ENCODE measurements at regions not wholly inside any gene's neighbourhood (a gene's known extent, or its start where the extent isn't known, plus 50 kb on each side); places are given as distances from the start of the nearest gene placed in this dataset.
"Not testable (repeated sequence)": the region's sequence is repeated elsewhere in the genome, so short reads cannot be mapped to it uniquely, and the experiment has no call there.

GRCh38 chr3:31196881-31197364 is 302.5 kb upstream of the GADL1 start:
- no peak overlapping the region for H3K4me3 ChIP-seq (ENCODE audit: low read length)

GRCh38 chr3:31197941-31198340 is 303.5 kb upstream of the GADL1 start:
- H3K4me3 ChIP-seq (ENCODE audit: low read length) = no peak overlapping the region
- H2AFZ ChIP-seq (ENCODE audit: low read depth, low read length) = no peak overlapping the region
- no peaks in the 10 kb centered on the region for H3K36me3 ChIP-seq (ENCODE audit: insufficient read depth, low read length)
- H3K27me3 ChIP-seq (ENCODE audit: insufficient read depth, low read length) = no peaks in the 10 kb centered on the region
- peaks cover 5% of the 10 kb centered on the region for H3K4me1 ChIP-seq (ENCODE audit: insufficient read depth, low read length)
- no peaks in the 10 kb centered on the region for H3K9me3 ChIP-seq (ENCODE audit: low read length)

More at GRCh38 chr3:31196881-31197364, 302.5 kb upstream of the GADL1 start:
- Histone ChIP-seq H3K9me3 (ENCODE audit: low read length) (no peaks in the 10 kb centered on the region), H3K27me3 (ENCODE audit: insufficient read depth, low read length) (no peaks in the 10 kb centered on the region), H3K4me1 (ENCODE audit: insufficient read depth, low read length) (peaks cover 5% of the 10 kb centered on the region), H2AFZ (ENCODE audit: low read depth, low read length) (no peak overlapping the region), H3K36me3 (ENCODE audit: insufficient read depth, low read length) (no peaks in the 10 kb centered on the region)

- Histone ChIP-seq H2AFZ (ENCODE audit: low read depth, low read length) (no peak overlapping the region), H3K9me3 (ENCODE audit: low read length) (no peaks in the 10 kb centered on the region), H3K4me1 (ENCODE audit: insufficient read depth, low read length) (peaks cover 5% of the 10 kb centered on the region), H3K4me3 (ENCODE audit: low read length) (no peak overlapping the region), H3K27me3 (ENCODE audit: insufficient read depth, low read length) (no peaks in the 10 kb centered on the region), H3K36me3 (ENCODE audit: insufficient read depth, low read length) (no peaks in the 10 kb centered on the region)
Measured at GRCh38 chr3:31198890-31199289, 304.4 kb upstream of the GADL1 start.

GRCh38 chr3:31203960-31204795 is 309.7 kb upstream of the GADL1 start:
- H2AFZ ChIP-seq (ENCODE audit: low read depth, low read length) = no peak overlapping the region
- no peaks in the 10 kb centered on the region for H3K27me3 ChIP-seq (ENCODE audit: insufficient read depth, low read length)
- H3K9me3 ChIP-seq (ENCODE audit: low read length) = no peaks in the 10 kb centered on the region
- no peaks in the 10 kb centered on the region for H3K36me3 ChIP-seq (ENCODE audit: insufficient read depth, low read length)
- no peak overlapping the region for H3K4me3 ChIP-seq (ENCODE audit: low read length)
- H3K4me1 ChIP-seq (ENCODE audit: insufficient read depth, low read length) = no peaks in the 10 kb centered on the region

- H3K4me1 ChIP-seq (ENCODE audit: insufficient read depth, low read length); H3K4me3 ChIP-seq (ENCODE audit: low read length); H2AFZ ChIP-seq (ENCODE audit: low read depth, low read length); H3K9me3 ChIP-seq (ENCODE audit: low read length); H3K27me3 ChIP-seq (ENCODE audit: insufficient read depth, low read length); H3K36me3 ChIP-seq (ENCODE audit: insufficient read depth, low read length): not testable (repeated sequence)
Measured at GRCh38 chr3:31204796-31205056, 310.3 kb upstream of the GADL1 start.

GRCh38 chr3:31210068-31210645 is 315.7 kb upstream of the GADL1 start:
- no peaks in the 10 kb centered on the region for H3K9me3 ChIP-seq (ENCODE audit: low read length)
- H3K4me1 ChIP-seq (ENCODE audit: insufficient read depth, low read length) = peaks cover 2% of the 10 kb centered on the region
- H2AFZ ChIP-seq (ENCODE audit: low read depth, low read length) = no peak overlapping the region
- H3K36me3 ChIP-seq (ENCODE audit: insufficient read depth, low read length) = no peaks in the 10 kb centered on the region
- H3K27me3 ChIP-seq (ENCODE audit: insufficient read depth, low read length) = no peaks in the 10 kb centered on the region
- H3K4me3 ChIP-seq (ENCODE audit: low read length) = no peak overlapping the region

- Histone ChIP-seq H3K27me3 (ENCODE audit: insufficient read depth, low read length) (no peaks in the 10 kb centered on the region), H3K4me1 (ENCODE audit: insufficient read depth, low read length) (peaks cover 2% of the 10 kb centered on the region), H3K4me3 (ENCODE audit: low read length) (no peak overlapping the region), H3K36me3 (ENCODE audit: insufficient read depth, low read length) (no peaks in the 10 kb centered on the region), H2AFZ (ENCODE audit: low read depth, low read length) (no peak overlapping the region), H3K9me3 (ENCODE audit: low read length) (no peaks in the 10 kb centered on the region)
Measured at GRCh38 chr3:31213869-31214486, 318.7 kb upstream of the STT3B start.

GRCh38 chr3:31218082-31218481 is 314.6 kb upstream of the STT3B start:
- Histone ChIP-seq H3K4me3 (ENCODE audit: low read length) (no peak overlapping the region), H3K36me3 (ENCODE audit: insufficient read depth, low read length) (no peaks in the 10 kb centered on the region), H3K4me1 (ENCODE audit: insufficient read depth, low read length) (peaks cover 2% of the 10 kb centered on the region), H3K9me3 (ENCODE audit: low read length) (no peaks in the 10 kb centered on the region), H3K27me3 (ENCODE audit: insufficient read depth, low read length) (no peaks in the 10 kb centered on the region), H2AFZ (ENCODE audit: low read depth, low read length) (no peak overlapping the region)

GRCh38 chr3:31219131-31219843 is 313.4 kb upstream of the STT3B start:
- no peaks in the 10 kb centered on the region for H3K36me3 ChIP-seq (ENCODE audit: insufficient read depth, low read length)
- H3K9me3 ChIP-seq (ENCODE audit: low read length) = no peaks in the 10 kb centered on the region
- no peaks in the 10 kb centered on the region for H3K27me3 ChIP-seq (ENCODE audit: insufficient read depth, low read length)
- H3K4me3 ChIP-seq (ENCODE audit: low read length) = no peak overlapping the region
- H2AFZ ChIP-seq (ENCODE audit: low read depth, low read length) = no peak overlapping the region
- peaks cover 2% of the 10 kb centered on the region for H3K4me1 ChIP-seq (ENCODE audit: insufficient read depth, low read length)

- Histone ChIP-seq H3K4me3 (ENCODE audit: low read length) (no peak overlapping the region), H3K27me3 (ENCODE audit: insufficient read depth, low read length) (no peaks in the 10 kb centered on the region), H3K9me3 (ENCODE audit: low read length) (no peaks in the 10 kb centered on the region), H2AFZ (ENCODE audit: low read depth, low read length) (no peak overlapping the region), H3K36me3 (ENCODE audit: insufficient read depth, low read length) (no peaks in the 10 kb centered on the region), H3K4me1 (ENCODE audit: insufficient read depth, low read length) (no peaks in the 10 kb centered on the region)
Measured at GRCh38 chr3:31220431-31220830, 312.3 kb upstream of the STT3B start.

GRCh38 chr3:31223278-31223677 is 309.4 kb upstream of the STT3B start:
- no peaks in the 10 kb centered on the region for H3K27me3 ChIP-seq (ENCODE audit: insufficient read depth, low read length)

GRCh38 chr3:31224936-31225335 is 307.8 kb upstream of the STT3B start:
- Histone ChIP-seq H3K4me3 (ENCODE audit: low read length) (no peak overlapping the region), H3K27me3 (ENCODE audit: insufficient read depth, low read length) (no peaks in the 10 kb centered on the region), H2AFZ (ENCODE audit: low read depth, low read length) (no peak overlapping the region), H3K9me3 (ENCODE audit: low read length) (no peaks in the 10 kb centered on the region), H3K4me1 (ENCODE audit: insufficient read depth, low read length) (no peaks in the 10 kb centered on the region), H3K36me3 (ENCODE audit: insufficient read depth, low read length) (no peaks in the 10 kb centered on the region)

More at GRCh38 chr3:31223278-31223677, 309.4 kb upstream of the STT3B start:
- no peak overlapping the region for H3K4me3 ChIP-seq (ENCODE audit: low read length)
- H3K36me3 ChIP-seq (ENCODE audit: insufficient read depth, low read length) = no peaks in the 10 kb centered on the region
- no peaks in the 10 kb centered on the region for H3K4me1 ChIP-seq (ENCODE audit: insufficient read depth, low read length)
- no peak overlapping the region for H2AFZ ChIP-seq (ENCODE audit: low read depth, low read length)
- H3K9me3 ChIP-seq (ENCODE audit: low read length) = no peaks in the 10 kb centered on the region

GRCh38 chr3:31225923-31226322 is 306.8 kb upstream of the STT3B start:
- Histone ChIP-seq H3K4me1 (ENCODE audit: insufficient read depth, low read length) (no peaks in the 10 kb centered on the region), H3K4me3 (ENCODE audit: low read length) (no peak overlapping the region), H2AFZ (ENCODE audit: low read depth, low read length) (no peak overlapping the region)

More at GRCh38 chr3:31225923-31226322, 306.8 kb upstream of the STT3B start:
- Histone ChIP-seq H3K9me3 (ENCODE audit: low read length) (no peaks in the 10 kb centered on the region), H3K27me3 (ENCODE audit: insufficient read depth, low read length) (no peaks in the 10 kb centered on the region), H3K36me3 (ENCODE audit: insufficient read depth, low read length) (no peaks in the 10 kb centered on the region)

Measured in neuron (in vitro differentiated cells).